CD4-positive, alpha-beta T cell treated with Interferon gamma for 1 hour (primary cell): ENCODE measurements at regions not wholly inside any gene's neighbourhood (a gene's known extent, or its start where the extent isn't known, plus 50 kb on each side); places are given as distances from the start of the nearest gene placed in this dataset.
"Not testable (repeated sequence)": the region's sequence is repeated elsewhere in the genome, so short reads cannot be mapped to it uniquely, and the experiment has no call there.

ENCODE experiments used
- DNase-seq: peaks from one replicate; pipeline ENCODE4 v3.0.0-alpha.2; 2020

DNA sequence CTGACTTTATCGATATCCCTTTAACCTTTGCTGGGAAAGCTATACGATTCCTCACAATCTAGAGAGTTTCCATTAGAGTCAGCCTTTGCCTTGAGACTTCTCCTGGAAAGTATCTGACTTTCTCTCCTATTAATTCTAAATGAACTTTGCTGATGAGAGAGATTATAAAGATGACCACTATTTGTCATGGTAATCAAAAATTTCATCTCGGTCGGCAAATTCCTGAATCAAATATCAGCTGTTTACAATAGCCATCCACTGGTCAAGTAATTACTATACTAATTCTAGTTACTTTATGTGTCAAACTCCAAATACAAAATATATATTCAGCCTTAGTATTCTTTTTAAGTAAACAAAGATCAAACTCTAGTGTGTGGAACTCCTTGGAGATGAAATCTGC lies 164.4 kb upstream of the ITGA1 start:
- DNase-seq: no peak

DNA sequence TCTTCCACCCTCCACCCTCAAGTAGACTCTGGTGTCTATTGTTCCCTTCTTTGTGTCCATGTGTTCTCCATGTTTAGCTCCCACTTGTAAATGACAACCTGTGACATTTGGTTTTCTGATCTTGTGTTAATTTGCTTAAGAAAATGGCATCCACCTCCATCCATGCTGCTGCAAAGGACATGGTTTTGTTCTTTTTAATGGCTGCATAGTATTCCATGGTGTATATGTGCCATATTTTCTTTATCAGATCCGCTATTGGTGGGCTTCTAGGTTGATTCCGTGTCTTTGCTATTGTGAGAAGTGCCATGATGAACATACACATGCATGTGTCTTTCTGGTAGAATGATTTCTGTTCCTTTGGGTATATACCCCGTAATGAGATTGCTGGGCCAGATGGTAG lies 163.4 kb upstream of the ITGA1 start:
- DNase-seq: no peak

- DNase-seq: no peak
Measured at GRCh38 chr5:52626312-52626711, 161.4 kb upstream of the ITGA1 start.

DNA sequence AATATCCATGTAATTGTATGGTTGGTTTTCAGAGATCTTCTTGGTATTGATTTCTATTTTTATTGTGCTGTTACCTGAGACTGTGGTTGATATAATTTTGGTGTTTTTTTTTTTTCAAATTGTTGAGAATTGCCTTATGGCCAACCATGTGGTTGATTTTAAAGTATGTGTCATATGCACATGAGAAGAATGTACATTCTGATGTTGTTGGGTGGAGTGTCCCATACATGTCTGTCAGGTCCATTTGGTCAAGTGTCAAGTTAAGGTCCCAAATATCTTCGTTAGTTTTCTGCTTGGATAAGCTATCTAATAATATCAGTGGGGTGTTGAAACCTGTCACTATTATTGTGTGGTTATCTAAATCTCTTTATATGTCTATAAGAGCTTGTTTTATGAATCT lies 160.0 kb upstream of the ITGA1 start:
- no peak for DNase-seq

DNA sequence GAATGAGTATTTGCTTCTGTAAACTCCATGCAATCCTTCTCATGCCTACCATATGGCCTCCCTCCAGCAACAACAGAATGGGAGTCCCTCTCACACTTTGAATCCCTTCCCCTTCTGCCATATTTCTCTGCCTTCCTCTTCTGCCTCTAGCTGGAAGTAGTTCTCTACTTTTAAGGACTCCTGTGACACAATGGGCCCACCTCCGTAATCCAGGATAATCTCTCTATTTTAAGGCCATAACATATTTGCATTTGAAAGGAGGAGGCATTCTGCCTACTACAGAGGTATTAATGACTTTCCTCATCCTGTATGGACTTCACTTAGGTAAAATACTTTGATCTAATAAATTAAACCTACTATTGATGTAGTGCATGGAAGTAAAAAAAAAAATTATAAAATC lies 155.4 kb upstream of the ITGA1 start:
- no peak for DNase-seq

GRCh38 chr5:52634171-52634570 lies 153.5 kb upstream of the ITGA1 start:
- DNase-seq: not testable (repeated sequence)

GRCh38 chr5:52638732-52639131 lies 149.0 kb upstream of the ITGA1 start:
- DNase-seq: no peak

GRCh38 chr5:52648726-52649125 lies 139.0 kb upstream of the ITGA1 start:
- no peak for DNase-seq

DNA sequence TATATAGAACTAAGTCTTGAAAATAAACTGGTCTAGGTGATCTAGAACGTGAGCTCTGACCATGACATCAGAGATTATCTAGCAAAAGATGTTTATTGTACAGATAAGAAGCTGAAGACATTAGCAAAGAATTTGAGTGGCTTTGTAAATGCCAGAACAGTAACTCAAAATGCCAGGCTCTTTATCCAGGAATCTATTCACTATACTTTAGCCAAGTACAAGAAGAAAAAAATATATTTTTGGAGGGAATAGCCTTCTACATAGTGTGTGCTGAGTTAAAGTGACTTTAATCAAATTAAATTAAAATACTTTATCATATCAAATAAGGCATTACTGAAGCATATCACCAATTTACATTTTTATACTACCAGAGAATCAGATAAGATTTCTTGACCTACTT lies 132.6 kb upstream of the ITGA1 start:
- DNase-seq: no peak

GRCh38 chr5:52656569-52657246 lies 131.0 kb upstream of the ITGA1 start:
- no peak for DNase-seq

GRCh38 chr5:52657247-52657645 lies 130.5 kb upstream of the ITGA1 start:
- DNase-seq: no peak

GRCh38 chr5:52658246-52658645 lies 129.5 kb upstream of the ITGA1 start:
- DNase-seq: no peak

GRCh38 chr5:52660621-52661020 lies 127.1 kb upstream of the ITGA1 start:
- no peak for DNase-seq

DNA sequence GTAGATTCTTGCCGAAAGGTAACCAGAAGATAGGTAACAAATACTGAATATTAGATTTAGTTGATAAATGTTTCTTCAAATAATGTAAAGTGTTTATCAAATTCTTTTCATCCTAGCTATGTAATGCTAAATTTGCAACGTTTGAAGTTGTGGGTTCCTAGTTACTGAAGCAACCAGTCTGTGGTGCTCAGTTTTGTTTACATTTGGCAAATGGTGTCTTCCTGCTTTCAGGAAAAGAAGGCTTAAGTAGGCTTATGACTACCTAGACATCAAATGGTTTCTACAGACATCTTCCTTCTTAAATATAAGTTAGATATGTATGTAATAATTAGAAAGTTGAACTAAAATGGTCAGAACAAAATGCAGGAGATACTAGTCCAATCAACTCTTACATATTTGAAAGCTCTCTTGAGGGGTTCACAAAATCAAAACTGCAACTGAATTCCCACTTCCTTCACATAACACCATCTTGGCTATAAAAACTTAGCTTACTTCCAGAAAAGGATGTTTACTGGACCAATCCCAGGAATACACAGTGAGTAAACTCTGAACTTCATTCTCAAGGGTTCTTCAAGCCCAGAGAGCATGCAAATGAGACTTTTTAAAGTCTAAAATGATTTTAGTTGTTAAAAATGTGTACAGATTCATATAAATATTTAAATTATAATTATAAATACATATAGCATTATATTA lies 125.7 kb upstream of the ITGA1 start:
- DNase-seq: no peak

DNA sequence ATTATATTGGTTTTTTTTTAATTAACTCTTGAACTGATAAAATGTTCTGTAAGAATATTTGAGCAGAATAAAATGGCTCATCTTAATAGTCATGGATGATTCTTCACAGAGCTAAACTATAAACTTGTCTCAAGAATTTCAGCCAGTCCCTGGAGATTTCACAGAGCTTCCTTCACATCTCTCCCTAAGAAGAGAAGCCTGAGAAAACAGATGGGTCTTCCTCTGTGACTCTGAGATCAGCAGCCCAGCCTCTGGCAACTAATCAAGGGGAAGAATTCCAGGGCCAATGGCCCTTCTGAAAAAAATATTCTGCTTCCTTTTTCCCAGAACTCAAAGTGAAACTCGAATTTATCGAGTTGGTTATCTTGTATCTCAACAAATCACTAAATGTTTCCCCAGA lies 122.2 kb upstream of the ITGA1 start:
- no peak for DNase-seq

- DNase-seq: no peak
Measured at GRCh38 chr5:52668139-52668538, 119.6 kb upstream of the ITGA1 start.

GRCh38 chr5:52668544-52669185 lies 119.1 kb upstream of the ITGA1 start:
- DNase-seq: no peak

DNA sequence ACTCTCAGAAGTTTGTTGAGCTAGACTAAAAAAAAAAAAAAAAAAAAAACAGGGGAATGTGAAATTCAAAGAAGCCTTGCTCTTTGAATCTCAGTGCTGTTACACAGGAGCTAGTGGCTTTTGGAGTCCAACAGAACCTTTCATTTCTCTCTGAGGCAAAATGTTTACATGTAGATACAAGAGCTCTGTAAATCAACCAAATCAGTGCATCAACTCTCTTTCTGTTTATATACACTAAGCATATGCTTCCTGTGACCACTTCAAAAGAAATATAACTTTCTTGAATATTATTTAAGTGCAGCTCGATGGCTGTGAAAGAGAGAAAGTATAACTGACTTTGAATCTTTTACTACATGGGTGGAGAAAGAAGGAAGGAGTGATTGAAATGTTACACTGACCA lies 115.3 kb upstream of the ITGA1 start:
- DNase-seq: no peak

- no peak for DNase-seq
Measured at GRCh38 chr5:52673495-52673894, 114.2 kb upstream of the ITGA1 start.

DNA sequence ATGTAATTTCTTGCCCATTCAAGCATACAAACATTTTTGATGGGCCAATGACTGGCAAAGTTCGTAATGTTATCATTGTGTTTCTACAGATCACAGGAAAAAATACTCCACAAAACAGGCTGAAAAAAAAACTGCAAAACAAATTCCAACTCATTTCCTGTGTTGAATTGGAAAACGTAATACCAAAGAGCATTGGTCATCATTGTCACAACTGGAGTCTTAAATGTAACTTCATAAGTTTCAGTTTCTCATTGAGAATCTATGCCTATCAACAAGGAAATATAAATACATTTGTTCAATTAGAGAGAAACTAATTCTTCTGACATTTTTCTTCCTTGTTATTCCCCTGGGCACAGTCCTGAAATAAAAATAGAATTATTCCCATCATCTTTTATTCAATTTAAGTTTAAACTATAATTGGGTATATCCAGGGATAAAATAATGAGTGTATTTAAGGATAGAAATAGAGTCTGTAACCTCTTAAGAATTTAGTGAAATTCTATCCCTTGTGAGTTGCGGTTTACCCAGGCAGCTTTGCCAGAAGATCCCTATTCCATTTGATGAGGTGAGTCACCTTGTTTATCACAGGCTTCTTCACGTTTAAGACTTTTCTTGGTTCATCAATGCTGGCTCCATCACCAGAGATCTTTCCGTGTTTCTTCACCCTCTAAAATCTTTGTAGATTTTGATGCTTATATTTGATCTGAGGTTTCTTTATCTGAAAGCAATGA lies 112.7 kb upstream of the ITGA1 start:
- no peak for DNase-seq

- DNase-seq: no peak
Measured at GRCh38 chr5:52682492-52682891, 105.2 kb upstream of the ITGA1 start.

DNA sequence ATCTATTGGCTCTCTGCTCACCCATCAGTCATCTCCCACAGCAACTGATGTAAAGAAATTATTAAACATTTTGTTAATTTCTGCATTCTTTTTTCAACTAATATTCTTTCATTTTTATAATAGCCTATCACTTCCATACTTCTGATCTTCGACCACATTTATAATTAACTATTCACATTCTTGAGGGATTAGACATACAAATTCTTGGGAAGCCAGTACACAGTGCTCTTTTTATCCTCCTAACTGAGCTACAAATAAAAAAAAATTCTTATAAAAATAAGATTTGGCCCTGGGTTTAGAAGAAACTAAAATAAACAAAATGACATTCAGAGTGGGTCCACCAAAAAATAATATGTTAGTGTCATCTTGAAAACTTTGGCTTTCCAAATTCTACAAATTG lies 103.7 kb upstream of the ITGA1 start:
- no peak for DNase-seq

DNA sequence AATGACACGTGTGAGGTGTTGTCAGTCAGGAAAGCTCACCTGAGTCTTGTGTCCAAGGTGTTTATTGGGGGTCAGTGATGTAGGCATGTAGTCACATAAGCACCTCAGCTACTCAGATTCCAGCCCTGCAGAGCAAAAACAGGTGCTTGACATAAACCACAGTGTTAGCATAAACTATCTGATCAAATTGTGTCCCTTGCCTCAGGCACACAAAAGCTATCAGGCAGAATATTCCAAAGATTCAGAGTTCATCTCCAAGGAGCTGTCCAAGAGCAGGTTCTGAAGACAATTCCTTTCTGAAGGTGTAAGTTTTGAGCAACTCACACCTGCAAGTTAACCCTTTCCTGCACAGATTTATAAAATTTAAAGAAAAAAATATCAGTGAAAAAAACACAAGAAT lies 102.2 kb upstream of the ITGA1 start:
- DNase-seq: no peak

- DNase-seq: no peak
Measured at GRCh38 chr5:52685971-52686370, 101.7 kb upstream of the ITGA1 start.
